Body of pancreas (tissue), 4 donors: ENCODE measurements at regions not wholly inside any gene's neighbourhood (a gene's known extent, or its start where the extent isn't known, plus 50 kb on each side); places are given as distances from the start of the nearest gene placed in this dataset.

ENCODE experiments used
- POLR2A ChIP-seq, 3 donors: fragments of 450-650 bp; IDR thresholded peaks; one replicate each; pipeline ENCODE4 v1.6.1; 2016; ENCODE audit warnings: antibody characterized with exemption in 3 of 3, mild to moderate bottlenecking in 2 of 3
- TF ChIP-seq, protein P1 (sequence below), 7 experiments: fragments of 450-650 bp in 4 of 7; fragments of 200-600 bp in 3 of 7; sonication (generic) in 3 of 7; IDR thresholded peaks; one replicate each; pipeline ENCODE4 v1.5.1; 2016 to 2019; ENCODE audit warnings: antibody characterized with exemption in 7 of 7

DNA sequence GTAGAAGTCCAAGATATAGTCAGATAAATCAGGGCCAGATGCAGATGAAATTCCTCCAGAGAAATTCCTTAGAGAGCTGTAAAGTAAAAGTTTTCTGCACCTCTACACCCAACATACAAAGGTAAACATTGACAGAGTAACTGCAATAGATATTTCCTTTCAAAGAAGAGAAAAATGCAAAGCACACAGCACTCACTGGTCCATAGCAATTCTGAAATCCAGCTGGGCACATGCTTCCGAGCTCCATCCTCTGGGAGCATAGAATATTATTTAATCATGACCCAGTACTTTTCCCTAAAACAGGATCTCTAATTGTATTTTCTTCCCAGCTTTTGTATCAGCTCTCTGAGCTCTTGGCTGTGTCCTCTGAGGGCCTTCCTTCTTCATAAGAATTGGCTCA, 239.5 kb upstream of the IRX3 start:
- no peak for TF ChIP-seq POLR2A (IDR thresholded peaks at IDR 0.05)
- TF ChIP-seq, protein P1, sequence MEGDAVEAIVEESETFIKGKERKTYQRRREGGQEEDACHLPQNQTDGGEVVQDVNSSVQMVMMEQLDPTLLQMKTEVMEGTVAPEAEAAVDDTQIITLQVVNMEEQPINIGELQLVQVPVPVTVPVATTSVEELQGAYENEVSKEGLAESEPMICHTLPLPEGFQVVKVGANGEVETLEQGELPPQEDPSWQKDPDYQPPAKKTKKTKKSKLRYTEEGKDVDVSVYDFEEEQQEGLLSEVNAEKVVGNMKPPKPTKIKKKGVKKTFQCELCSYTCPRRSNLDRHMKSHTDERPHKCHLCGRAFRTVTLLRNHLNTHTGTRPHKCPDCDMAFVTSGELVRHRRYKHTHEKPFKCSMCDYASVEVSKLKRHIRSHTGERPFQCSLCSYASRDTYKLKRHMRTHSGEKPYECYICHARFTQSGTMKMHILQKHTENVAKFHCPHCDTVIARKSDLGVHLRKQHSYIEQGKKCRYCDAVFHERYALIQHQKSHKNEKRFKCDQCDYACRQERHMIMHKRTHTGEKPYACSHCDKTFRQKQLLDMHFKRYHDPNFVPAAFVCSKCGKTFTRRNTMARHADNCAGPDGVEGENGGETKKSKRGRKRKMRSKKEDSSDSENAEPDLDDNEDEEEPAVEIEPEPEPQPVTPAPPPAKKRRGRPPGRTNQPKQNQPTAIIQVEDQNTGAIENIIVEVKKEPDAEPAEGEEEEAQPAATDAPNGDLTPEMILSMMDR (IDR thresholded peaks at IDR 0.05), result no peak
